Activated B cell treated with CpG ODN at 0.5 μM for 24 hours (primary cell): ENCODE measurements at regions not wholly inside any gene's neighbourhood (a gene's known extent, or its start where the extent isn't known, plus 50 kb on each side); places are given as distances from the start of the nearest gene placed in this dataset.
"Not testable (repeated sequence)": the region's sequence is repeated elsewhere in the genome, so short reads cannot be mapped to it uniquely, and the experiment has no call there.

ENCODE experiments used
- ATAC-seq: fragments of 200-7000 bp; cut with Tn5 transposase; one replicate; pipeline ENCODE4 v1.10.0; 2021; ENCODE audit warnings: low read depth, mild to moderate bottlenecking, moderate library complexity
- CTCF ChIA-PET: fragments of 350-600 bp; sonication (Branson Sonifier 250); formaldehyde crosslinking; loops from one replicate; lab custom pipeline; 2021; ENCODE audit warnings: antibody characterized with exemption; lab: Charles Lee
- POLR2A ChIA-PET: fragments of 350-600 bp; sonication (Branson Sonifier 250); formaldehyde crosslinking; loops from one replicate; lab custom pipeline; 2021; ENCODE audit warnings: antibody characterized with exemption; lab: Charles Lee
- DNase-seq: peaks from one replicate; pipeline ENCODE4 v3.0.0; 2022
- H3K27ac Mint-ChIP-seq: one replicate; pipeline ENCODE4 v1.8.0; 2020; ENCODE audit warnings: mixed read lengths
- H3K27me3 Mint-ChIP-seq: one replicate; pipeline ENCODE4 v1.8.0; 2021; ENCODE audit warnings: mixed read lengths
- H3K36me3 Mint-ChIP-seq: one replicate; pipeline ENCODE4 v1.8.0; 2021; ENCODE audit warnings: low read depth, mixed read lengths
- H3K4me1 Mint-ChIP-seq: one replicate; pipeline ENCODE4 v1.8.0; 2021; ENCODE audit warnings: mixed read lengths
- H3K4me3 Mint-ChIP-seq: one replicate; pipeline ENCODE4 v1.8.0; 2020; ENCODE audit warnings: mild to moderate bottlenecking, mixed read lengths
- H3K9me3 Mint-ChIP-seq: one replicate; pipeline ENCODE4 v1.8.0; 2020; ENCODE audit warnings: mixed read lengths
- intact Hi-C: fragments of 100-400 bp; cut with micrococcal nuclease; formaldehyde crosslinking; loops from one replicate; pipeline ENCODE4 v1.15.1; 2024
- TF ChIP-seq, protein P1 (sequence below): fragments of 200-600 bp; IDR thresholded peaks from one replicate; pipeline ENCODE4 v1.8.0; 2022; ENCODE audit warnings: antibody characterized with exemption, mild to moderate bottlenecking

DNA sequence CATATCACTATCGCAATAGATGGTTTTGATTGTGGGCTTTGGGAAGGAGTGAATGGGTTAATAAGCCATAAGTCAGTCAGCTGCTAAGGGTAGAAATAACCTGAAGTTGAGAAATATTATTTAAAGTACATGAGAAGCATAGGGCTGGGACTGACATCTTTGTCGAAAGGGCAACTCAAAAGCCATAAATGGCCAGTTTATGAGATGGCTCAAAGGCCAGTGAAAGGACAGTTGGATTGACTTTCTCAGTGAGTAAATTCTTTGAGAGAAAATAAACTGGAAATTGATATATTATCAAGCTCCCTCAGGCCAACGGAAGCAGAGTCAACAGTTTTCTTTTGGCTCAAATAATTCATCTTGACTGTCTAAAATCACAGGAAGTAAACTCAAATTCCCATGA is 419.8 kb downstream of the NSUN3 start:
- Mint-ChIP-seq H3K9me3 (no peaks in the 10 kb centered on the region), H3K27ac (no peak overlapping the region), H3K4me3 (no peak overlapping the region), H3K4me1 (no peaks in the 10 kb centered on the region), H3K27me3 (no peaks in the 10 kb centered on the region), H3K36me3 (no peaks in the 10 kb centered on the region)
- POLR2A ChIA-PET: no interaction called here
- ATAC-seq (no peak), DNase-seq (no peak)
- TF ChIP-seq, protein P1, sequence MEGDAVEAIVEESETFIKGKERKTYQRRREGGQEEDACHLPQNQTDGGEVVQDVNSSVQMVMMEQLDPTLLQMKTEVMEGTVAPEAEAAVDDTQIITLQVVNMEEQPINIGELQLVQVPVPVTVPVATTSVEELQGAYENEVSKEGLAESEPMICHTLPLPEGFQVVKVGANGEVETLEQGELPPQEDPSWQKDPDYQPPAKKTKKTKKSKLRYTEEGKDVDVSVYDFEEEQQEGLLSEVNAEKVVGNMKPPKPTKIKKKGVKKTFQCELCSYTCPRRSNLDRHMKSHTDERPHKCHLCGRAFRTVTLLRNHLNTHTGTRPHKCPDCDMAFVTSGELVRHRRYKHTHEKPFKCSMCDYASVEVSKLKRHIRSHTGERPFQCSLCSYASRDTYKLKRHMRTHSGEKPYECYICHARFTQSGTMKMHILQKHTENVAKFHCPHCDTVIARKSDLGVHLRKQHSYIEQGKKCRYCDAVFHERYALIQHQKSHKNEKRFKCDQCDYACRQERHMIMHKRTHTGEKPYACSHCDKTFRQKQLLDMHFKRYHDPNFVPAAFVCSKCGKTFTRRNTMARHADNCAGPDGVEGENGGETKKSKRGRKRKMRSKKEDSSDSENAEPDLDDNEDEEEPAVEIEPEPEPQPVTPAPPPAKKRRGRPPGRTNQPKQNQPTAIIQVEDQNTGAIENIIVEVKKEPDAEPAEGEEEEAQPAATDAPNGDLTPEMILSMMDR: no peak
- CTCF ChIA-PET: no interaction called here
- intact Hi-C loops: no loop called here

DNA sequence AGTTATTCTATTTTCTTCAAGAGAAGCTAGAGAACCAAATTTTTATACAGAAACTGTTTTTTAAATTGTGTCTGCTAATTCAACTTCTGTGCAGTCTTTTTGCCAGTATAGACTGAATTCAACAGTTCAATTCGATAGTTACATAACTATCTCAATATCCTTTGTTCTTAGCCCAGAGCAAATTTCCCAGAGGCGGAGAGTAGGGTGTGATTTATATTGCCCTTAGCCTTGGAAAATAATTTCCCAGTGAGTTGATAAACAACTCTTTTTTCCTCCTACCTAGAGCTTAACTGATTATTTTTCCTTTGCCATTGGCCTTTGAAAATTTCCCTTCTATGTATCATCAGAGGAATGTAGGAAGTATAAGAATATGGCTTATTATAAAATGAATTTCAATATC is 420.5 kb downstream of the NSUN3 start:
- H3K36me3 Mint-ChIP-seq: no peaks in the 10 kb centered on the region
- H3K4me1 Mint-ChIP-seq: no peaks in the 10 kb centered on the region
- no peak overlapping the region for H3K4me3 Mint-ChIP-seq
- intact Hi-C loops: no loop called here
- TF ChIP-seq, protein P1: no peak
- no peak for DNase-seq
- H3K9me3 Mint-ChIP-seq: no peaks in the 10 kb centered on the region
- ATAC-seq: no peak
- no peaks in the 10 kb centered on the region for H3K27me3 Mint-ChIP-seq
- CTCF ChIA-PET: no interaction called here
- POLR2A ChIA-PET: no interaction called here
- H3K27ac Mint-ChIP-seq: no peak overlapping the region

DNA sequence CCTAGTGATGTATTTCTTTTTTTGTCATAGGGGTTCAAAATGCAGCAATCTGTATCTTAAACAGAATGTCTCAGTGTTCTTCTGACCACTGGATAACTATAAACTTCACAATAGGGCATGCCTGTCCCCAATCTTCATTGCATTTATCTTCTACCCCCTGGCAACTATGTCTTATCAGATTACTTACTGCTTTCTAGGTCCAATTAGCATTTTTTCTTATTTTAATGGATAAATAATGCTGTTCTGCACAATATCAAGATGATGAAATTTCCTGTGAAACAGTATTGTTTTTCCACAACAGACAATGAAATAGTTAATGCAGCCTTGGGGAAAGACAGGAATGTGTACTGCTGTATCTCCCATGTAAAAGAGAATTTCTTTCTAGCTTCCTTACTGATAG is 432.1 kb downstream of the NSUN3 start:
- Mint-ChIP-seq H3K9me3 (peaks cover 2% of the 10 kb centered on the region), H3K4me3 (no peak overlapping the region), H3K4me1 (no peaks in the 10 kb centered on the region), H3K27me3 (no peaks in the 10 kb centered on the region), H3K36me3 (no peaks in the 10 kb centered on the region), H3K27ac (no peak overlapping the region)
- ChIA-PET CTCF (no interaction called here), POLR2A (no interaction called here)
- ATAC-seq: no peak
- TF ChIP-seq, protein P1: no peak
- no peak for DNase-seq
- intact Hi-C loops: no loop called here

DNA sequence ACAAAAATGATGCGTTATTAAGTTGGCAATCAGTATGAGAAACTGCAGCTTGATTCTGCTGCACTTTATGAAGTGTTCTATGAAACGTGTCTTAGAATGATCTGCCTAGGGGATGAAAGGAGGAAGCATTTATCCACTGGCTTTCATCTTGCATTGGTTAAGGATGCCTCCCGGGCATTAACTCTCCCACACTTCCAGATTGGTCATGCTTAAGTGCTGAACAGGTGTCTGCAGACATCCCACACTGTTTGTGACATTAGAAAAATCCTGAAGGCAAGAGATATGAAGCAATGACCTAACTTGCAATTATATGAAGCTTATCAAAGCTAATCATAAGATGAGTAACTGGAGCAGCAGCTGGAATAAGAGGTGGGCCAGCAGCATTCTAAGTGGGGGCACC is 437.3 kb downstream of the NSUN3 start:
- Mint-ChIP-seq H3K27me3 (no peaks in the 10 kb centered on the region), H3K4me1 (no peaks in the 10 kb centered on the region), H3K36me3 (no peaks in the 10 kb centered on the region), H3K27ac (no peak overlapping the region), H3K4me3 (no peak overlapping the region), H3K9me3 (peaks cover 3% of the 10 kb centered on the region)
- ATAC-seq (no peak), DNase-seq (no peak)
- intact Hi-C loops: no loop called here
- TF ChIP-seq, protein P1: no peak
- ChIA-PET CTCF (no interaction called here), POLR2A (no interaction called here)

DNA sequence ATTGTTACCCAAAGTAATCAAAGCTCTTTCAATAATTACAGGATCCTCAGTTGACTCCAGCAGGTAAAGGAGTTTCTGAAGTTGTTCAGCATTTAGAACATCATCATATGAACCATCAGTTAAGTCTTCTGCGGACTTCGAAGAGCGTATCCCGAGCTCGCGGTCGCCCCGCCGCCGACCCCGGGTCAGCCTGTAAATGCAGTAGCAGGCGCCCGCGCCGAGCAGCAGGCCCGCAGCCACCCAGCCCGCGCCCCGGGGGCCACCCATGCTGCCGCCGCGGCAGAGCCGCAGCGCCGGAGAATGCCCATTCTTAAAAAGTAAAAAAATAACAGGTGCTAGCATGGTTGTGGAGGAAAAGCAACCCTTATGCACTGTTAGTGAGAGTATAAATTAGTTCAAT is 444.5 kb downstream of the NSUN3 start:
- not testable (repeated sequence) for ATAC-seq, H3K36me3 Mint-ChIP-seq

DNA sequence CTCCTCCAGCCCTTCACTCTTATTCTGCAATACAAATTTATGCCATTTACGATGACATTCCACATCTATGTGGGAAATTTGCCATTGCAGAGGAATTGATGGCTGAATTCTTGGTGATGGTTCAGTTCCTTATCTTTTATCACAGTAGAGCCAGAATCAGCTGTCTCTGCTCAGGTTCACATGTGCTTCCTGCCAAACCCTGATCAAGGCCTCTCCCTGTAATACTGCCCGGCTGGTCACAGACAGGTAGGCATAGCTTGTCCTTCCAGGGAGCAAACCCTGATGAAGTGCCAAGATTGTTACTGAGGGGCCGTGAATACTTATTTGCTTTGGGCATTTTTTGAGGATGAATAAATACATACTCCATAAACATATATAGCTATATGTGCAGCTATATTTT is 450.0 kb downstream of the NSUN3 start:
- TF ChIP-seq, protein P1: no peak
- DNase-seq: no peak
- ATAC-seq: no peak
- Mint-ChIP-seq H3K27me3 (no peaks in the 10 kb centered on the region), H3K4me1 (no peaks in the 10 kb centered on the region), H3K4me3 (no peak overlapping the region), H3K9me3 (no peaks in the 10 kb centered on the region), H3K27ac (no peak overlapping the region), H3K36me3 (no peaks in the 10 kb centered on the region)
- POLR2A ChIA-PET: no interaction called here
- intact Hi-C loops: no loop called here
- CTCF ChIA-PET: no interaction called here

More for the DNA sequence above, 444.5 kb downstream of the NSUN3 start:
- CTCF ChIA-PET, H3K27ac Mint-ChIP-seq, intact Hi-C loops, H3K27me3 Mint-ChIP-seq, H3K9me3 Mint-ChIP-seq, H3K4me3 Mint-ChIP-seq, H3K4me1 Mint-ChIP-seq, POLR2A ChIA-PET, DNase-seq: not testable (repeated sequence)
